ENCODE measurements at regions not wholly inside any gene's neighbourhood (a gene's known extent, or its start where the extent isn't known, plus 50 kb on each side); places are given as distances from the start of the nearest gene placed in this dataset.
"Not testable (repeated sequence)": the region's sequence is repeated elsewhere in the genome, so short reads cannot be mapped to it uniquely, and the experiment has no call there.

- peaks cover 0 to 6% (median 0%) of the 10 kb centered on the region in 3 donors for H3K4me1 ChIP-seq
- no peak for TF ChIP-seq CTCF (IDR thresholded peaks at IDR 0.05)
- TF ChIP-seq POLR2A (IDR thresholded peaks at IDR 0.05) = no peak
- 68 to 72% methylated on average over 5 of the region's 5 CpGs for WGBS, 2 donors
- no peaks in the 10 kb centered on the region for H3K9me3 ChIP-seq
- H3K36me3 ChIP-seq = no peaks in the 10 kb centered on the region
- intact Hi-C loops (cut with DNase I) = no loop called here
- DNase-seq = no peak
- H3K4me3 ChIP-seq = no peak overlapping the region
- peaks cover 0 to 4% (median 0%) of the 10 kb centered on the region in 4 donors for H3K27me3 ChIP-seq
- no peak overlapping the region for H3K27ac ChIP-seq
These were observed 235.9 kb upstream of the PRSS1 start for GRCh38 chr7:142513178-142513955.

- DNase-seq = no peak
- H3K9me3 ChIP-seq = no peaks in the 10 kb centered on the region
- intact Hi-C loops (cut with DNase I) = no loop called here
- H3K4me3 ChIP-seq = no peak overlapping the region
- H3K27ac ChIP-seq = no peak overlapping the region
- TF ChIP-seq CTCF (IDR thresholded peaks at IDR 0.05) (no peak), POLR2A (IDR thresholded peaks at IDR 0.05) (no peak)
- H3K27me3 ChIP-seq = peaks cover 0 to 4% (median 0%) of the 10 kb centered on the region in 4 donors
- peaks cover 0 to 6% (median 0%) of the 10 kb centered on the region in 3 donors for H3K4me1 ChIP-seq
- no peaks in the 10 kb centered on the region for H3K36me3 ChIP-seq
- 90 to 100% methylated on average over 1 to 7 of the region's 7 CpGs for WGBS, 2 donors
These were observed 237.5 kb upstream of the PRSS1 start for GRCh38 chr7:142511801-142512200.

GRCh38 chr7:142511374-142511773 is 237.9 kb upstream of the PRSS1 start:
- Histone ChIP-seq H3K36me3 (no peaks in the 10 kb centered on the region), H3K4me1 (peaks cover 0 to 6% (median 0%) of the 10 kb centered on the region in 3 donors), H3K27ac (no peak overlapping the region), H3K9me3 (no peaks in the 10 kb centered on the region), H3K27me3 (peaks cover 0 to 4% (median 0%) of the 10 kb centered on the region in 4 donors), H3K4me3 (no peak overlapping the region)
- WGBS, 2 donors = 63 to 66% methylated on average over 3 of the region's 3 CpGs
- intact Hi-C loops (cut with DNase I) = no loop called here
- DNase-seq = no peak
- TF ChIP-seq POLR2A (IDR thresholded peaks at IDR 0.05) (no peak), CTCF (IDR thresholded peaks at IDR 0.05) (no peak)

- DNase-seq; intact Hi-C loops (cut with DNase I); H3K4me1 ChIP-seq; H3K9me3 ChIP-seq; H3K27ac ChIP-seq; H3K4me3 ChIP-seq; H3K27me3 ChIP-seq; H3K36me3 ChIP-seq: not testable (repeated sequence)
- WGBS, 2 donors = 46 to 53% methylated on average over 3 of the region's 3 CpGs
These were observed 240.0 kb upstream of the PRSS1 start for GRCh38 chr7:142509235-142509634.

- no peak for TF ChIP-seq POLR2A (IDR thresholded peaks at IDR 0.05)
- no peak for TF ChIP-seq CTCF (IDR thresholded peaks at IDR 0.05)
- Histone ChIP-seq H3K4me3 (no peak overlapping the region), H3K4me1 (no peaks in the 10 kb centered on the region), H3K27ac (no peak overlapping the region), H3K27me3 (peaks cover 0 to 6% (median 0%) of the 10 kb centered on the region in 4 donors), H3K36me3 (no peaks in the 10 kb centered on the region), H3K9me3 (no peaks in the 10 kb centered on the region)
- intact Hi-C loops (cut with DNase I) = no loop called here
- DNase-seq = no peak
- WGBS, 2 donors = 53 to 74% methylated on average over 4 of the region's 4 CpGs
These were observed 241.0 kb upstream of the PRSS1 start for GRCh38 chr7:142508251-142508650.
